HEK293T (cell line): ENCODE measurements at regions not wholly inside any gene's neighbourhood (a gene's known extent, or its start where the extent isn't known, plus 50 kb on each side); places are given as distances from the start of the nearest gene placed in this dataset.

Experiments used
- CTCF ChIA-PET: fragments of 350-600 bp; formaldehyde crosslinking; extraction: SDS; loops from one replicate; lab custom pipeline; 2021; ENCODE audit warnings: antibody characterized with exemption, inconsistent platforms; lab: Yijun Ruan, JAX
- POLR2A ChIA-PET: fragments of 350-600 bp; formaldehyde crosslinking; extraction: SDS; loops from one replicate; lab custom pipeline; 2020; ENCODE audit warnings: antibody characterized with exemption, inconsistent platforms; lab: Yijun Ruan, JAX
- DNase-seq: peaks from one replicate; pipeline ENCODE4 v3.0.0; 2012; ENCODE audit warnings: mixed read lengths; ENCODE audit errors: extremely low spot score
- ARNT ChIP-seq: fragments of 450-650 bp; IDR thresholded peaks from 2 replicates; pipeline ENCODE4 v1.6.1; 2017; ENCODE audit warnings: mild to moderate bottlenecking
- BHLHE40 ChIP-seq: fragments of 450-650 bp; IDR thresholded peaks from 2 replicates; pipeline ENCODE4 v1.6.1; 2016; ENCODE audit warnings: mild to moderate bottlenecking, moderate library complexity, borderline replicate concordance
- CTBP1 ChIP-seq: fragments of 450-650 bp; IDR thresholded peaks from 2 replicates; pipeline ENCODE4 v1.6.1; 2016; ENCODE audit warnings: borderline replicate concordance
- ELF4 ChIP-seq: fragments of 450-650 bp; IDR thresholded peaks from 2 replicates; pipeline ENCODE4 v1.6.1; 2017; ENCODE audit warnings: antibody characterized with exemption
- FOXA1 ChIP-seq: fragments of 450-650 bp; IDR thresholded peaks from 2 replicates; pipeline ENCODE4 v1.6.1; 2016; ENCODE audit warnings: mild to moderate bottlenecking
- FOXK2 ChIP-seq: fragments of 450-650 bp; IDR thresholded peaks from 2 replicates; pipeline ENCODE4 v1.6.1; 2016; ENCODE audit warnings: mild to moderate bottlenecking
- FOXM1 ChIP-seq: fragments of 450-650 bp; IDR thresholded peaks from 2 replicates; pipeline ENCODE4 v1.6.1; 2017; ENCODE audit warnings: mild to moderate bottlenecking, borderline replicate concordance
- HDGF ChIP-seq: fragments of 450-650 bp; IDR thresholded peaks from 2 replicates; pipeline ENCODE4 v1.6.1; 2017; ENCODE audit warnings: antibody characterized with exemption, borderline replicate concordance
- L3MBTL2 ChIP-seq: fragments of 450-650 bp; conservative IDR thresholded peaks from 2 replicates; pipeline ENCODE4 v1.6.1; 2016; ENCODE audit warnings: mild to moderate bottlenecking
- LEF1 ChIP-seq: fragments of 450-650 bp; IDR thresholded peaks from 2 replicates; pipeline ENCODE4 v1.6.1; 2017; ENCODE audit warnings: mild to moderate bottlenecking, borderline replicate concordance
- NFRKB ChIP-seq: fragments of 450-650 bp; IDR thresholded peaks from 2 replicates; pipeline ENCODE4 v1.6.1; 2016; ENCODE audit warnings: mild to moderate bottlenecking, moderate library complexity
- PKNOX1 ChIP-seq: fragments of 450-650 bp; IDR thresholded peaks from 2 replicates; pipeline ENCODE4 v1.6.1; 2016
- SP1 ChIP-seq: fragments of 450-650 bp; IDR thresholded peaks from 2 replicates; pipeline ENCODE4 v1.6.1; 2017
- SUZ12 ChIP-seq: fragments of 450-650 bp; IDR thresholded peaks from 2 replicates; pipeline ENCODE4 v1.6.1; 2016; ENCODE audit warnings: mild to moderate bottlenecking
- TARDBP ChIP-seq: fragments of 450-650 bp; IDR thresholded peaks from 2 replicates; pipeline ENCODE4 v1.6.1; 2016
- ZNF384 ChIP-seq: fragments of 450-650 bp; IDR thresholded peaks from 2 replicates; pipeline ENCODE4 v1.6.1; 2016

GRCh38 chr9:117516676-117517632 is 102.1 kb upstream of the ASTN2 start:
- CTCF ChIA-PET = interaction anchor here (0.5 kb wide), 1 partner anchor 10 kb away, joined by 3 read pairs; no protein-coding TSS in a partner anchor
- POLR2A ChIA-PET = no interaction called here
- no peak for TF ChIP-seq ZNF384
- TF ChIP-seq TARDBP = no peak
- TF ChIP-seq FOXA1 = no peak
- no peak for TF ChIP-seq ELF4
- TF ChIP-seq CTBP1 = no peak
- TF ChIP-seq HDGF = no peak
- no peak for TF ChIP-seq L3MBTL2
- TF ChIP-seq ARNT = no peak
- no peak for TF ChIP-seq SP1
- TF ChIP-seq LEF1 = no peak
- no peak for TF ChIP-seq FOXM1
- no peak for TF ChIP-seq SUZ12
- DNase-seq = no peak

- POLR2A ChIA-PET = no interaction called here
- TF ChIP-seq FOXA1 (no peak), NFRKB (no peak), ELF4 (no peak), SUZ12 (no peak), SP1 (no peak), CTBP1 (no peak), PKNOX1 (no peak), FOXM1 (no peak), TARDBP (no peak), FOXK2 (no peak), HDGF (no peak), LEF1 (no peak), ARNT (no peak)
- CTCF ChIA-PET = no interaction called here
- DNase-seq = no peak
Observed at GRCh38 chr9:117511852-117512481, 97.1 kb upstream of the ASTN2 start.

GRCh38 chr9:117496307-117496706 is 81.5 kb upstream of the ASTN2 start:
- CTCF ChIA-PET = no interaction called here
- no peak for DNase-seq
- no peak for TF ChIP-seq BHLHE40
- TF ChIP-seq L3MBTL2 = no peak
- no peak for TF ChIP-seq ARNT
- TF ChIP-seq FOXK2 = no peak
- TF ChIP-seq CTBP1 = no peak
- TF ChIP-seq ZNF384 = no peak
- TF ChIP-seq FOXM1 = no peak
- TF ChIP-seq ELF4 = no peak
- no peak for TF ChIP-seq NFRKB
- no peak for TF ChIP-seq LEF1
- no peak for TF ChIP-seq TARDBP
- no peak for TF ChIP-seq PKNOX1
- TF ChIP-seq SP1 = no peak
- no peak for TF ChIP-seq FOXA1
- TF ChIP-seq SUZ12 = no peak
- no peak for TF ChIP-seq HDGF
- POLR2A ChIA-PET = no interaction called here

DNA sequence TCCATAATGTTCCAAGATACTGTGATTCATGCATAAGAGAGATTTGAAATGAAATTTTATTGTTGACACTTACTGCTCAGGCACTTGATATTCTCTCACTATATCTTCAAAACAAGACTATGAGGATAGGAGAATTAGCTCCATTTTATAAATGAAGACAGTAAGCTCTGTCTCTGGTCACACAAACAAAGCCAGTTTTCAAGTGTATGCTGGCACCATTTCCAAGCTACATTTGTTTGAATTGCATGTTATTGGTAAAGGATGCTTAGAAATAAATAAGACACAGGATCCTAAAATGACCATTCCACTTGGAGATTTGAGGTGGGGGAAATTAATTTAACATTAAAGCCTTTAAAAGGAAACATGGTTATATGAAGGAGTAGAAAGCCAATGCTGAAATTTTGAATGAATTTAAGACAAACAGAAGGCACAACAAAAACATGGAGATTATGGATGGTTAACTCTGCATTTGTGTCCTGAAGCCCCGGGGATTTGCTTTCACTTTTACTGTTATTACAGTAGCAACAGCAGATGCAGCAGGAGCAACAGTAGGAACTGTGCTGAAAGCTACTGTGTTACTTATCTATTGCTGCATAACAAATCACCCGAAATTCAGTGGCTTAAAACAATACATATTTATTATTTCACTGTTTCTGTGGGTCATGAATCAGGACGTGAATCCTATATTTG is 79.7 kb upstream of the ASTN2 start:
- no peak for DNase-seq
- TF ChIP-seq ZNF384 = no peak
- TF ChIP-seq LEF1 = no peak
- no peak for TF ChIP-seq PKNOX1
- TF ChIP-seq L3MBTL2 = no peak
- TF ChIP-seq SP1 = no peak
- TF ChIP-seq BHLHE40 = no peak
- TF ChIP-seq FOXK2 = no peak
- TF ChIP-seq HDGF = no peak
- no peak for TF ChIP-seq ARNT
- TF ChIP-seq FOXA1 = no peak
- TF ChIP-seq TARDBP = no peak
- TF ChIP-seq NFRKB = no peak
- ChIA-PET POLR2A (no interaction called here), CTCF (no interaction called here)

- ChIA-PET CTCF (no interaction called here), POLR2A (no interaction called here)
- TF ChIP-seq FOXM1 = no peak
- TF ChIP-seq ZNF384 = no peak
- TF ChIP-seq FOXA1 = no peak
- no peak for TF ChIP-seq TARDBP
- TF ChIP-seq BHLHE40 = no peak
- no peak for TF ChIP-seq SUZ12
- TF ChIP-seq FOXK2 = no peak
- TF ChIP-seq ARNT = no peak
- TF ChIP-seq LEF1 = no peak
- no peak for TF ChIP-seq PKNOX1
- DNase-seq = no peak
Observed at GRCh38 chr9:117492476-117492875, 77.6 kb upstream of the ASTN2 start.
